ENCODE measurements at regions not wholly inside any gene's neighbourhood (a gene's known extent, or its start where the extent isn't known, plus 50 kb on each side); places are given as distances from the start of the nearest gene placed in this dataset.

DNA sequence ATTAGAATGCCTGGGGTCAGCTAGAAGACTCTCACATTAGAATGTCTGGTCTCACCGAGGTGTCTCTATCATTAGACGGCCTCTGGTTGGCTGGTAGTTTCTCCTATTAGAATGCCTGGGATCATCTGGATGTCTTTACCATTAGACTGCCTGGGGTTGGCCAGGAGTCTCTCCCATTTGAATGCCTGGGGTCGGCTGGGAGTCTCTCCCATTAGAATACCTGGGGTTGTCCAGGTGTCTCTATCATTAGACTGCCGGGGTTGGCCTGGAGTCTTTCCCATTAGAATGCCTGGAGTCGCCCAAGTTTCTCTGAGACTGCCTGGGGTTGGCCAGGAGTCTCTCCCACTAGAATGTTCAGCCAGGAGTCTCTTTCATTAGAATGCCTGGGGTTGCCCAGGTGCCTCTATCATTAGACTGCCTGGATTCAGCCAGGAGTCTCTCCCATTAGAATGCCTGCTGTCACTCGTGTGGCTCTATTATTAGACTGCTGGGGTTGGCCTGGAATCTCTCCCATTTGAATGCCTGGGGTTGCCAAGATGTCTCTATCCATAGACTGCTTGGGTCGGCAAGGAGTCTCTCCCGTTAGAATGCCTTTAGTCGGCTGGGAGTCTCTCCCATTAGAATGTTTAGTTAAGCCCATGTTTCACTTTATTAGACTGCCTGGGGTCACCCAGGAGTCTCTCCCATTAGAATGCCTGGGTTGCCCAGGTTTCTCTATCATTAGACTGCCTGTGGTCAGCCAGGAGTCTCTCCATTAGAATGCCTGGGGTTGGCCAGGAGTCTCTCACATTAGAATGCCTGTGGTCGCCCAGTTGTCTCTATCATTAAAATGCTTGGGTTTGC is 1467.8 kb downstream of the UQCRFS1 start:
- DNase-seq = no peak
- H3K4me1 ChIP-seq (ENCODE audit: insufficient read depth) = peaks cover 4% of the 10 kb centered on the region
- no peaks in the 10 kb centered on the region for H3K27me3 ChIP-seq
- no peak overlapping the region for H3K4me3 ChIP-seq
- H3K9me3 ChIP-seq = no peaks in the 10 kb centered on the region
- TF ChIP-seq EP300 (IDR thresholded peaks at IDR 0.05) (no peak), POLR2A (IDR thresholded peaks at IDR 0.05) (no peak)
- TF ChIP-seq, protein P1, sequence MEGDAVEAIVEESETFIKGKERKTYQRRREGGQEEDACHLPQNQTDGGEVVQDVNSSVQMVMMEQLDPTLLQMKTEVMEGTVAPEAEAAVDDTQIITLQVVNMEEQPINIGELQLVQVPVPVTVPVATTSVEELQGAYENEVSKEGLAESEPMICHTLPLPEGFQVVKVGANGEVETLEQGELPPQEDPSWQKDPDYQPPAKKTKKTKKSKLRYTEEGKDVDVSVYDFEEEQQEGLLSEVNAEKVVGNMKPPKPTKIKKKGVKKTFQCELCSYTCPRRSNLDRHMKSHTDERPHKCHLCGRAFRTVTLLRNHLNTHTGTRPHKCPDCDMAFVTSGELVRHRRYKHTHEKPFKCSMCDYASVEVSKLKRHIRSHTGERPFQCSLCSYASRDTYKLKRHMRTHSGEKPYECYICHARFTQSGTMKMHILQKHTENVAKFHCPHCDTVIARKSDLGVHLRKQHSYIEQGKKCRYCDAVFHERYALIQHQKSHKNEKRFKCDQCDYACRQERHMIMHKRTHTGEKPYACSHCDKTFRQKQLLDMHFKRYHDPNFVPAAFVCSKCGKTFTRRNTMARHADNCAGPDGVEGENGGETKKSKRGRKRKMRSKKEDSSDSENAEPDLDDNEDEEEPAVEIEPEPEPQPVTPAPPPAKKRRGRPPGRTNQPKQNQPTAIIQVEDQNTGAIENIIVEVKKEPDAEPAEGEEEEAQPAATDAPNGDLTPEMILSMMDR (IDR thresholded peaks at IDR 0.05) = no peak
- WGBS, 3 donors = 85 to 91% (median 90%) methylated on average over 10 of the region's 10 CpGs
- H3K36me3 ChIP-seq = no peaks in the 10 kb centered on the region
- no peak overlapping the region for H3K27ac ChIP-seq
- intact Hi-C loops (cut with DNase I) = no loop called here

DNA sequence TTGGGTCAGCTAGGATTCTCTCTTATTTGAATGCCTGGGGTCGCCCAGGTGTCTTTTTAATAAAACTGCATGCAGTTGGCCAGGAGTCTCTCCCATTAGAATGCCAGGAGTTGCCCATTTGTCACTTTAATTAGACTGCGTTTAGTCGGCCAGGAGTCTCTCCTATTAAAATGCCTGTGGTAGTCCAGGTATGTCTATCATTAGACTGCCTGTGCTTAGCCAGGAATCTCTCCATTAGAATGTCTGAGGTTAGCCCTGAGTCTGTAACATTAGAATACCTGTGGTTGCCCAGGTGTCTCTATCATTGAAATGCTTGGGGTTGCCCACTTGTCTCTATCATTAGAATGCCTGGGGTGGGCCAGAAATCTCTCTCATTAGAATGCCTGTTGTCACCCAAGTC is 1470.9 kb downstream of the UQCRFS1 start:
- Histone ChIP-seq H3K36me3 (no peaks in the 10 kb centered on the region), H3K9me3 (no peaks in the 10 kb centered on the region), H3K27me3 (no peaks in the 10 kb centered on the region), H3K4me3 (no peak overlapping the region), H3K4me1 (ENCODE audit: insufficient read depth) (peaks cover 4% of the 10 kb centered on the region), H3K27ac (no peak overlapping the region)
- TF ChIP-seq POLR2A (IDR thresholded peaks at IDR 0.05) (no peak), EP300 (IDR thresholded peaks at IDR 0.05) (no peak)
- TF ChIP-seq, protein P1 (IDR thresholded peaks at IDR 0.05) = no peak
- intact Hi-C loops (cut with DNase I) = no loop called here
- no peak for DNase-seq
- 71 to 87% (median 78%) methylated on average over 3 of the region's 3 CpGs for WGBS, 3 donors

DNA sequence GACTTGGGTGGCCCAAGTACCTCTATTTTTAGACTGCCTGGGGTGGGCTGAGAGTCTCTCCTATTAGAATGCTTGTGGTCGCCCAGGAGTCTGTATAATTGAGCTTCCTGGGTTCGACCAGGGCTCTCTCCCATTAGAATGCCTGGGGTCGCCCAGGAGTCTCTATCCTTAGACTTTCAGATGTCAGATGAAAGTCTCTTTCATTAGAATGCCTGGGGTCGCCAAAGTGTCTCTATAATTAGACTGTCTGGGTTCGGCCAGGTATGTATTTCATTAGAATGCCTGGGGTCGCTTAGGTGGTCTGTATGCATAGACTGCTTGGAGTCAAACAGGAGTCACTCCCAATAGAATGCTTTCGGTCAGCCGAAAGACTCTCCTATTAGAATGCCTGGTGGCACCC is 1471.7 kb downstream of the UQCRFS1 start:
- Histone ChIP-seq H3K27ac (no peak overlapping the region), H3K27me3 (no peaks in the 10 kb centered on the region), H3K4me3 (no peak overlapping the region), H3K4me1 (ENCODE audit: insufficient read depth) (no peaks in the 10 kb centered on the region), H3K9me3 (no peaks in the 10 kb centered on the region), H3K36me3 (no peaks in the 10 kb centered on the region)
- 90 to 95% (median 93%) methylated on average over 8 of the region's 8 CpGs for WGBS, 3 donors
- DNase-seq = no peak
- TF ChIP-seq EP300 (IDR thresholded peaks at IDR 0.05) = no peak
- TF ChIP-seq, protein P1 (IDR thresholded peaks at IDR 0.05) = no peak
- TF ChIP-seq POLR2A (IDR thresholded peaks at IDR 0.05) = no peak
- intact Hi-C loops (cut with DNase I) = no loop called here

DNA sequence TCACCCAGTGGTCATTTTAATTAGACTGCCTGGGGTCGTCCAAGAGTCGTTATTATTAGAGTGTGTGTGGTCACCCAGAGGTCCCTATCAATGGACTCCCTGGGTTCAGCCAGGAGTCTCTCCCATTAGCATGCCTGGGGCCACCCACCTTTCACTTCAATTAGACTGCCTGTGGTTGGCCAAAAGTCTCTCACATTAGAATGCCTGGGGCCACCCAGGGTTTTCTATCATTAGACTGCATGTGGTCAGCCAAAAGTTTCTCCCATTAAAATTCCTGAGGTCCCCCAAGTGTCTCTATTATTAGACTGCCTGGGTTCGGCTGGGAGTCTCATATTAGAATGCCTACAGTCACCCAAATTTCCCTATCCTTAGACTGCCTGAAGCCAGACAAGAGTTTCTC is 1472.6 kb downstream of the UQCRFS1 start:
- Histone ChIP-seq H3K27me3 (no peaks in the 10 kb centered on the region), H3K9me3 (no peaks in the 10 kb centered on the region), H3K27ac (no peak overlapping the region), H3K4me1 (ENCODE audit: insufficient read depth) (no peaks in the 10 kb centered on the region), H3K36me3 (no peaks in the 10 kb centered on the region), H3K4me3 (no peak overlapping the region)
- DNase-seq = no peak
- 91 to 93% (median 93%) methylated on average over 3 of the region's 3 CpGs for WGBS, 3 donors
- intact Hi-C loops (cut with DNase I) = no loop called here
- TF ChIP-seq, protein P1 (IDR thresholded peaks at IDR 0.05) = no peak
